OCI-LY3 (cell line): ENCODE measurements at regions not wholly inside any gene's neighbourhood (a gene's known extent, or its start where the extent isn't known, plus 50 kb on each side); places are given as distances from the start of the nearest gene placed in this dataset.

Source experiments
- CTCF ChIP-seq: fragments of 200-600, 300-600 bp; sonication (generic); IDR thresholded peaks from 2 replicates; pipeline ENCODE4 v1.5.1; 2014; ENCODE audit warnings: antibody characterized with exemption, low read length, low read depth
- EZH2phosphoT487 ChIP-seq: fragments of 200-600 bp; shearing (Covaris generic); IDR thresholded peaks from 2 replicates; pipeline ENCODE4 v1.6.1; 2018; ENCODE audit warnings: antibody characterized with exemption, mixed run types, low read depth

GRCh38 chr3:124679048-124679638 lies 51.1 kb upstream of the UMPS start:
- no peak for TF ChIP-seq CTCF
- TF ChIP-seq EZH2phosphoT487, result no peak
